ENCODE measurements at regions not wholly inside any gene's neighbourhood (a gene's known extent, or its start where the extent isn't known, plus 50 kb on each side); places are given as distances from the start of the nearest gene placed in this dataset.

- H3K4me1 ChIP-seq (replicated peaks in 1 of 4; ENCODE audit: control insufficient read depth in 3 of 4, insufficient read depth in 4 of 4, low read length in 3 of 4): peaks cover 0 to 3% (median 0%) of the 10 kb centered on the region in 4 experiments; a peak in 1 of 7 replicates
- no peak overlapping the region for H3K9ac ChIP-seq (replicated peaks in 1 of 4; ENCODE audit: extremely low read depth in 1 of 4, low read depth in 3 of 4, low read length in 3 of 4)
- H4K5ac ChIP-seq (ENCODE audit: insufficient read length, low read depth, low read length): no peak overlapping the region
- H3K56ac ChIP-seq (replicated peaks; ENCODE audit: insufficient read length, low read depth, low read length): no peak overlapping the region
- no peaks in the 10 kb centered on the region for H4K20me1 ChIP-seq (replicated peaks in 1 of 2; ENCODE audit: control insufficient read depth in 1 of 2, insufficient read depth in 2 of 2, low read length in 2 of 2)
- no peak overlapping the region for H4K91ac ChIP-seq (replicated peaks; ENCODE audit: insufficient read length, low read length)
- FAIRE-seq (no peak), DNase-seq (ENCODE audit: low read depth in 1 of 2, low spot score in 2 of 2) (no peak)
- H3K79me2 ChIP-seq (ENCODE audit: control insufficient read depth in 1 of 2, insufficient read depth in 2 of 2, low read length in 2 of 2): no peaks in the 10 kb centered on the region
- H4K8ac ChIP-seq (ENCODE audit: extremely low read depth, insufficient read depth, low read length): no peak overlapping the region
- 34% methylated on average over 5 of the region's 5 CpGs; no CpG with 5 or more reads in 1 of the 2 experiments for WGBS, 2 experiments (ENCODE audit: extremely low coverage in 1 of 2, insufficient coverage in 1 of 2, insufficient read length in 1 of 2, insufficient replicate concordance in 2 of 2, low coverage in 1 of 2, low lambda C conversion rate in 2 of 2, missing lambda C conversion rate in 1 of 2)
- CTCF ChIA-PET (ENCODE audit: partially characterized antibody): interaction anchor here (0.7 to 1.6 kb wide), 7 partner anchors 13 to 235 kb away, joined by 3 to 6 read pairs (median 4); partner anchors contain the start of gene ADGRB3
- H2BK20ac ChIP-seq (ENCODE audit: low read length): no peak overlapping the region
- H2AFZ ChIP-seq (ENCODE audit: low read length): no peak overlapping the region
- H3K27ac ChIP-seq (ENCODE audit: low read depth, low read length): no peak overlapping the region
- no peaks in the 10 kb centered on the region for H3K27me3 ChIP-seq (replicated peaks in 1 of 4; ENCODE audit: control insufficient read depth in 3 of 4, extremely low read depth in 1 of 4, insufficient read depth in 3 of 4, low read length in 3 of 4)
- no peak overlapping the region for H2BK15ac ChIP-seq (ENCODE audit: low read length)
- no peak overlapping the region for H2AK5ac ChIP-seq (ENCODE audit: low read depth, low read length)
- H3K23me2 ChIP-seq (ENCODE audit: low read depth, low read length): no peaks in the 10 kb centered on the region
- H3K14ac ChIP-seq (ENCODE audit: insufficient read length): no peak overlapping the region
- H2BK5ac ChIP-seq (ENCODE audit: low read depth, low read length): no peak overlapping the region
- POLR2A ChIA-PET (ENCODE audit: partially characterized antibody): interaction anchor here (1.2 kb wide), 1 partner anchor 75 kb away, joined by 4 read pairs; the partner anchor contains the start of gene ADGRB3
- H3K4ac ChIP-seq (replicated peaks; ENCODE audit: insufficient read length, low read depth, low read length): no peak overlapping the region
- no peak overlapping the region for H2BK120ac ChIP-seq (replicated peaks; ENCODE audit: low read depth, low read length)
- no peak overlapping the region; a peak in 1 of 8 replicates for H3K4me3 ChIP-seq (ENCODE audit: extremely low read depth in 1 of 4, insufficient read depth in 2 of 4, low read depth in 3 of 4, low read length in 4 of 4)
- peak overlapping the region in 1 of 2 experiments; percentile 21; a peak in 2 of 4 replicates for H3K4me2 ChIP-seq (ENCODE audit: insufficient read depth in 1 of 2, low read depth in 2 of 2, low read length in 2 of 2)
- no peak overlapping the region for H3K18ac ChIP-seq (ENCODE audit: extremely low read depth, low read length)
- no peaks in the 10 kb centered on the region for H3K79me1 ChIP-seq (ENCODE audit: low read depth, low read length)
- no peak overlapping the region for H2BK12ac ChIP-seq (ENCODE audit: low read depth, low read length)
- no peaks in the 10 kb centered on the region for H3K36me3 ChIP-seq (ENCODE audit: control insufficient read depth in 2 of 4, insufficient read depth in 4 of 4, low read length in 3 of 4)
- H3K23ac ChIP-seq (ENCODE audit: insufficient read length): no peak overlapping the region
- no peaks in the 10 kb centered on the region for H3K9me3 ChIP-seq (ENCODE audit: insufficient read depth in 2 of 2, low read depth in 1 of 2, low read length in 1 of 2)
- no peak for TF ChIP-seq BRCA1 (IDR thresholded peaks at IDR 0.05; ENCODE audit: low read depth, low read length)
- TF ChIP-seq CTCF (IDR thresholded peaks at IDR 0.05; ENCODE audit: control extremely low read depth in 1 of 3, insufficient read depth in 1 of 3, low read depth in 1 of 3, low read length in 3 of 3): no peak
- TF ChIP-seq RBBP5 (IDR thresholded peaks at IDR 0.05; ENCODE audit: borderline replicate concordance, low read depth, low read length): no peak
- no peak for TF ChIP-seq SIN3A (conservative IDR thresholded peaks at IDR 0.05 in 1 of 2, IDR thresholded peaks at IDR 0.05 in 1 of 2; ENCODE audit: low read depth in 1 of 2, low read length in 2 of 2)
- TF ChIP-seq POLR2A (IDR thresholded peaks at IDR 0.05; ENCODE audit: control extremely low read depth in 1 of 2, low read depth in 2 of 2, low read length in 2 of 2): no peak
- TF ChIP-seq SP2 (IDR thresholded peaks at IDR 0.05; ENCODE audit: low read length): no peak
- no peak for TF ChIP-seq BACH1 (IDR thresholded peaks at IDR 0.05; ENCODE audit: low read length)
- TF ChIP-seq HDAC2 (IDR thresholded peaks at IDR 0.05; ENCODE audit: borderline replicate concordance in 1 of 2, low read depth in 2 of 2, low read length in 2 of 2): no peak
- no peak for TF ChIP-seq CHD2 (IDR thresholded peaks at IDR 0.05; ENCODE audit: low read length)
- no peak for TF ChIP-seq ATF2 (IDR thresholded peaks at IDR 0.05; ENCODE audit: low read length)
Measured at GRCh38 chr6:68559716-68560115, 75.4 kb upstream of the ADGRB3 start.

All from H1 (cell line).